ENCODE measurements at regions not wholly inside any gene's neighbourhood (a gene's known extent, or its start where the extent isn't known, plus 50 kb on each side); places are given as distances from the start of the nearest gene placed in this dataset.

DNA sequence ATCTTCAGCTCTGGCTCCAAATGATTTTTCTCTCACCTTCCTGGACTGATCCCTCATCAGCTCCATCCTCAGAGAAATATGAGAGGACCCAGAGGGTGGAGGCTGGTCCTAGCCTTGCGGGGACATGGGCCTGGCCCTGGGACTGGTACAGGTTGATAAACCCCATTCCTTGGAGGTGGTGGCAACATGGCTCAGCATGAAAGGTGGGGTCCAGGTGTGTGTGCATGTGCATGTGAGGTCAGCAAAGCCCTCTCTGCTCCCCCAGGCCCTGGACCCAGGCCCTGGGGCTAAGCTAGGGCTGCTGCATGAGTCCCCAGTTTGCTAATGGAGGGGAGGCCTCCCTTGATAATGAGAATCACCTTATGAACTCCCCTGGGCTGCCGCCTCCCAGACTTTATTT, 363.1 kb downstream of the MATN1 start:
- CTCF ChIA-PET: interaction anchor here (5.1 kb wide), 1 partner anchor 20 kb away, joined by 20 read pairs; no protein-coding TSS in a partner anchor
- no peak for ATAC-seq
- no peak overlapping the region for H3K4me3 ChIP-seq (replicated peaks in 1 of 2; ENCODE audit: low read depth in 1 of 2, low read length in 2 of 2)
- peaks cover 6% of the 10 kb centered on the region; the same call in 1 of the 2 replicates for H3K27me3 ChIP-seq (ENCODE audit: insufficient read depth, low read length)
- no peaks in the 10 kb centered on the region for H3K36me3 ChIP-seq (ENCODE audit: control insufficient read depth in 1 of 2, insufficient read depth in 2 of 2, low read length in 2 of 2)
- intact Hi-C loops (cut with micrococcal nuclease): no loop called here
- POLR2A ChIA-PET: no interaction called here
- no peaks in the 10 kb centered on the region for H3K4me1 ChIP-seq (ENCODE audit: control insufficient read depth in 1 of 2, insufficient read depth in 2 of 2, low read length in 2 of 2)
- TF ChIP-seq RAD21 (IDR thresholded peaks at IDR 0.05; ENCODE audit: low read depth) (no peak), EZH2 (IDR thresholded peaks at IDR 0.05) (no peak), CBX3 (IDR thresholded peaks at IDR 0.05; ENCODE audit: low read depth) (no peak), EZH2phosphoT487 (IDR thresholded peaks at IDR 0.05; ENCODE audit: borderline replicate concordance) (no peak), SIN3A (IDR thresholded peaks at IDR 0.05; ENCODE audit: low read depth) (no peak), ELF1 (IDR thresholded peaks at IDR 0.05; ENCODE audit: borderline replicate concordance, low read depth) (no peak), POLR2AphosphoS5 (IDR thresholded peaks at IDR 0.05; ENCODE audit: low read depth, low read length) (no peak), EGR1 (IDR thresholded peaks at IDR 0.05; ENCODE audit: low read depth) (no peak), TCF7L2 (IDR thresholded peaks at IDR 0.05; ENCODE audit: borderline replicate concordance, extremely low read depth, insufficient read depth, insufficient read length) (no peak), SP1 (IDR thresholded peaks at IDR 0.05; ENCODE audit: low read depth) (no peak), YY1 (IDR thresholded peaks at IDR 0.05; ENCODE audit: extremely low read depth, insufficient replicate concordance, low read depth, low read length) (no peak)
- TF ChIP-seq, protein P1, sequence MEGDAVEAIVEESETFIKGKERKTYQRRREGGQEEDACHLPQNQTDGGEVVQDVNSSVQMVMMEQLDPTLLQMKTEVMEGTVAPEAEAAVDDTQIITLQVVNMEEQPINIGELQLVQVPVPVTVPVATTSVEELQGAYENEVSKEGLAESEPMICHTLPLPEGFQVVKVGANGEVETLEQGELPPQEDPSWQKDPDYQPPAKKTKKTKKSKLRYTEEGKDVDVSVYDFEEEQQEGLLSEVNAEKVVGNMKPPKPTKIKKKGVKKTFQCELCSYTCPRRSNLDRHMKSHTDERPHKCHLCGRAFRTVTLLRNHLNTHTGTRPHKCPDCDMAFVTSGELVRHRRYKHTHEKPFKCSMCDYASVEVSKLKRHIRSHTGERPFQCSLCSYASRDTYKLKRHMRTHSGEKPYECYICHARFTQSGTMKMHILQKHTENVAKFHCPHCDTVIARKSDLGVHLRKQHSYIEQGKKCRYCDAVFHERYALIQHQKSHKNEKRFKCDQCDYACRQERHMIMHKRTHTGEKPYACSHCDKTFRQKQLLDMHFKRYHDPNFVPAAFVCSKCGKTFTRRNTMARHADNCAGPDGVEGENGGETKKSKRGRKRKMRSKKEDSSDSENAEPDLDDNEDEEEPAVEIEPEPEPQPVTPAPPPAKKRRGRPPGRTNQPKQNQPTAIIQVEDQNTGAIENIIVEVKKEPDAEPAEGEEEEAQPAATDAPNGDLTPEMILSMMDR (IDR thresholded peaks at IDR 0.05 in 2 of 3, conservative IDR thresholded peaks at IDR 0.05 in 1 of 3; ENCODE audit: borderline replicate concordance in 1 of 3, insufficient read depth in 1 of 3, low read depth in 2 of 3, low read length in 2 of 3): no peak
- TF ChIP-seq, protein P2, sequence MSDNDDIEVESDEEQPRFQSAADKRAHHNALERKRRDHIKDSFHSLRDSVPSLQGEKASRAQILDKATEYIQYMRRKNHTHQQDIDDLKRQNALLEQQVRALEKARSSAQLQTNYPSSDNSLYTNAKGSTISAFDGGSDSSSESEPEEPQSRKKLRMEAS (IDR thresholded peaks at IDR 0.05): no peak
- TF ChIP-seq, protein P3, sequence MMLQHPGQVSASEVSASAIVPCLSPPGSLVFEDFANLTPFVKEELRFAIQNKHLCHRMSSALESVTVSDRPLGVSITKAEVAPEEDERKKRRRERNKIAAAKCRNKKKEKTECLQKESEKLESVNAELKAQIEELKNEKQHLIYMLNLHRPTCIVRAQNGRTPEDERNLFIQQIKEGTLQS (IDR thresholded peaks at IDR 0.05): no peak
- no peak overlapping the region for H2AFZ ChIP-seq (ENCODE audit: low read depth, low read length, poor library complexity, severe bottlenecking)
- H4K20me1 ChIP-seq (ENCODE audit: insufficient read depth): no peaks in the 10 kb centered on the region
- H3K4me2 ChIP-seq (ENCODE audit: low read length): no peak overlapping the region
- H3K79me2 ChIP-seq (ENCODE audit: insufficient read depth, low read length): no peaks in the 10 kb centered on the region
- no TSS peak for BruUV-seq (replicated peaks)
- H3K27ac ChIP-seq (ENCODE audit: low read depth, low read length): no peak overlapping the region
- no peak overlapping the region for H3K9ac ChIP-seq (ENCODE audit: low read length)
- H3K9me3 ChIP-seq (ENCODE audit: control insufficient read depth in 1 of 2, insufficient read depth in 1 of 2, low read depth in 1 of 2, low read length in 2 of 2): no peaks in the 10 kb centered on the region
- no peak for DNase-seq (ENCODE audit: low read depth, low spot score)
- RAD21 ChIA-PET (ENCODE audit: low non-redundant PET in 1 of 2, low total read pairs in 2 of 2, uncharacterized antibody in 2 of 2, unreplicated experiment in 2 of 2): no interaction called here
- no peaks in the 10 kb centered on the region for H3K9me2 ChIP-seq (ENCODE audit: insufficient read depth)

Measured in HCT116 (cell line).